NCI-H748 (cell line): ENCODE measurements at regions not wholly inside any gene's neighbourhood (a gene's known extent, or its start where the extent isn't known, plus 50 kb on each side); places are given as distances from the start of the nearest gene placed in this dataset.
A peak's percentile ranks its signal among the peaks of the same experiment; 100 is the strongest.

Experiments
- DNase-seq: peaks from one replicate; lab custom pipeline; 2025; ENCODE audit not compliant: unreplicated experiment; lab: John Stamatoyannopoulos, UW

DNA sequence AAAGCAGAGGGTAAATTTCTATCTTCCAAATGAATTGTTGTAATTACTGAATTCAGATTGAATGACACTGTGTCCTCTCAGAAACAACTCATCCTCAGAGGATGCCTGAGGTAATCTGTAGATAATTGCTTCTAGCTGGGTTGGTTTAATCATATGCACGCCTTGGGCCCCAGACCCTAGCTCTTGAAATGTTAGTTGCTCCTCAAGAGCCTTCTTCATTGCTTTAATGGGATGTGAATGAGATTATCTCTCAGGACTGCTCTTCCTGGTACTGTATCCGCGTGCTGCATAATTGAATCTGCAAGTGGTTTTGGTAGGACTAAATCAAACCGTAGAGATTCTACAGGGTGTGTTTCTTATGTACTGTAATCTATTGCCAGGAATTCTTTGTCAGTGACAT, 569.3 kb upstream of the NEGR1 start:
- DNase-seq = no peak

- DNase-seq = no peak
Measured at GRCh38 chr1:72848997-72849396, 566.7 kb upstream of the NEGR1 start.

DNA sequence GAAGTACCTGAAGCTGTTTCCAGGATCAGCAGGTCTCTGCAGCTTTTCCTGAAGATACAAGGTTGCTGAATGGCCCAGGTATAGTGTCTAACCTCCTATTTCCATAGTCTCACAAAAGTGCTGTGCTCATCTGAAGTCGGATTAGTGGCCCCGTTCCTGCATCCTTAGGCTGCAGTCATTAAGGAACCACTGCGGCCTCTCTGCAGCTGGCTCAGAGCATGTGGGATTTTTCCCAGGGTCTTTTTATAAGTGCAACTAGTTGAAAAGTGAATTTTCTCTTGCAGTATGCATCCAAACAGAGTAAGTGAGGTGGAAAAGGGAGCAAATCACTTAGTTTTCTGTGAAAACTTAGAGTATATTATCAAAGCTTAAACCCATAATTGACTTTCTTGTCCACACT, 565.3 kb upstream of the NEGR1 start:
- DNase-seq = no peak

DNA sequence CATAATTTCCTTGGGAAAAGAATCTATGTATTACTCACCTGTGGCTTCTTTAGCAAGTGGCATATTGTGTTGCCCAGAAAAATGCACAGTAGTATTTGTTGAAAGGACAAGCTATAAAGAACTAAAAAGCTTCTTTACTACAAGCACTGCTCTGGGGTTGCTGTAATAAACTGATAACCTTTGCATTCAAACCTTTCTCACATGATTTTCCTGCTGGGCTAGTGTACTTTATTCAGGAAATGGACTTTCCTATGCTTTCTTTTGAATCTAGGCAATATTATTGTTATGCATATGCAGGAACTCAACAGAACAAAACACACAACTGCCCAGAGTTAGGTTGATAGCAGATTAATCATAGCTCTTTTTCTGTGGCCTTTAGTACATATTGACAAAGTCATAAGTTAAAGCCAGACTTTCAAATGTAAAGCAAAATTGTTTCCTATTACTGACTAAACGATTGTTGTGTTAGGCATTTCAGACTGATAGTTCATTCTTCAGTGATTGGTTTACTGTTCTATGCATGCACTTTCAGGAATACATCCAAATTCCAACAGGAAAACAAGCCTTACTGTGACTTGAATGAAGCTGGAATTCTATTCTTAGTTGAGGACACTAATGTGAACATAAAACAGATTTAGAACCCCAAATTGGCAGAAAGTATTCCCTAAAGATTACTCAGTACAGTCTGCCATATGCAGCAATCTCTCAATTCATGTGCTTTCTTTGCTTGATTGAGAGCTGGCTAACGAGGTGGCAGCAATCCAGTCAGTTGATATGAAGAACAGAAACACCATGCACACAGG, 564.3 kb upstream of the NEGR1 start:
- no peak for DNase-seq

GRCh38 chr1:72845981-72846380, 563.6 kb upstream of the NEGR1 start:
- DNase-seq = no peak

- DNase-seq = peak; percentile 49
Measured at GRCh38 chr1:72845381-72845780, 563.0 kb upstream of the NEGR1 start.

- no peak for DNase-seq
Measured at GRCh38 chr1:72837781-72838180, 555.4 kb upstream of the NEGR1 start.

GRCh38 chr1:72830606-72831390, 548.5 kb upstream of the NEGR1 start:
- peak; percentile 14 for DNase-seq

GRCh38 chr1:72827278-72827677, 544.9 kb upstream of the NEGR1 start:
- DNase-seq = no peak

DNA sequence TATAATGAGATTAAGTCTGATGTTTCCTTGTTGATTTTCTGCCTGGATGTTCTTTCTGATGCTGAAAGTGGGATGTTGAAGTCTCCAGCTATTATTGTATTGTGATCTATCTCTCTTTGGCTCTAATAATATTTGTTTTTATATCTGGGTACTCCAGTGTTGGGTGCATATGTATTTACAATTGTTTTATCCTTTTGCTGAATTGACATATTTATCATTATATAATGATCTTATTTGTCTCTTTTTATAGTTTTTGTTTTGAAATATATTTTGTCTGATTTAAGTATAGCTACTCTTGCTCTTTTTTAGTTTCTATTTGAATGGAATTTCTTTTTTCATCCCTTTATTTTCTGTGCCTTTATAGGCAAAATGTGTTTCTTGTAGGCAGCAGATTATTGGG, 522.2 kb upstream of the NEGR1 start:
- no peak for DNase-seq

DNA sequence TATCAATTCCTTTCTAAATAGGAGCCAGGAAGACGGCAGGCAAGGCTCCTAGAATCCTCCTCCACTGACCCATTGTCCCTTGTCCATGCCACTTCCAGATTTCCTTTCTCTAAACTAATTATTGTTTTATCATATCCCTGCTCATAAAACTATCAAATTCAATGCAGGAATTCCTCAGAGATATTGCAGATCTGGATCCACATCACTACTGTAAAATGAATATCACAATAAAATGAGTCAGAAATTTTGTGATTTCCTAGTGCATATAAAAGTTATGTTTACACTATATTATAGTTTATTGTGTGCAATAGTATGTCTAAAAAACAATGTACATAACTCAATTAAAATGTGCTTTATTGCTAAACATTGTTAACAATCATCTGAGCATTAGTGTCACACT, 498.7 kb upstream of the NEGR1 start:
- no peak for DNase-seq

- DNase-seq = no peak
Measured at GRCh38 chr1:72780212-72780611, 497.9 kb upstream of the NEGR1 start.

GRCh38 chr1:72777918-72778317, 495.6 kb upstream of the NEGR1 start:
- no peak for DNase-seq

DNA sequence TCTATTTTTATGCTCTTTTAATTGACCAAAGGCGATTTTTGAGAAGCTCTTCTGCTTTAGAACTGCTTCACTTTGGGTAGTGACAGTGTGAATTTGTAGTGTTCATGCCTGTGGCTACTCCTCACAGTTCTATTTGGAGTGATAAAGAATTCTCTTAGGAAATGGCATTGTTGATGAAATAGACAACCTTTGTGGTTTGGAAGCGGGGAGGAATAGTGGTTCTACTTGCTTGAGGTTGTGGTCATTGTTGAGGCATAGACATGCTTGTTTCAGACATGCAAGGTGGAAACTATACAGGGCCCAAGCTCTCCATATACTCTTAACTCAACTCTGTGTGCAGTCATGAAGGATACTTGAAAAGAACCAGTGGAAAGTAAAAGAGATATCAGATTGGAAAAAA, 481.1 kb upstream of the NEGR1 start:
- DNase-seq = no peak

- DNase-seq = no peak
Measured at GRCh38 chr1:72759486-72759885, 477.1 kb upstream of the NEGR1 start.

- no peak for DNase-seq
Measured at GRCh38 chr1:72757843-72758242, 475.5 kb upstream of the NEGR1 start.

- DNase-seq = no peak
Measured at GRCh38 chr1:72745413-72745812, 463.1 kb upstream of the NEGR1 start.

- no peak for DNase-seq
Measured at GRCh38 chr1:72734415-72734814, 452.1 kb upstream of the NEGR1 start.

GRCh38 chr1:72724951-72725861, 442.9 kb upstream of the NEGR1 start:
- DNase-seq = no peak

DNA sequence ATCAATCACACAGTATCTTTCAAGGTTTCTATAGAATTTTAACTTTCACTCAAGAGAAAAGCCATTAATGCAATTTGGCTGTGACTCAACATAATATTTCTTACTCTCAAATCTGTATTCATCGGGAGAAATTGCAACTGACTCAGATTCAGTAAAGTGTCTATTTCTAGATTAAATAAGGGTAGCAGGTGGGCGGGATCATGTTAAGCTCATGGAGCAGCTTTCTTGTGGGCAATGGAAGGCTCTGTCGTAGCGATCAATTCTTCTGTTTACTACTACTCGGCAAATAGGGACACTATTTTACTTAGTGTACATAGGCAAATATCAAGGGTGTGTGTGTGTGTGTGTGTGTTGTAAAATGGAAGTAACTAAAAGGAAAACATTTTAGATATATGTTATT, 423.6 kb upstream of the NEGR1 start:
- DNase-seq = no peak

GRCh38 chr1:72704841-72705477, 422.6 kb upstream of the NEGR1 start:
- DNase-seq = no peak
